HG02642 (cell line): ENCODE measurements at regions not wholly inside any gene's neighbourhood (a gene's known extent, or its start where the extent isn't known, plus 50 kb on each side); places are given as distances from the start of the nearest gene placed in this dataset.
"Not testable (repeated sequence)": the region's sequence is repeated elsewhere in the genome, so short reads cannot be mapped to it uniquely, and the experiment has no call there.

Experiments used
- ATAC-seq: cut with Tn5 transposase; IDR thresholded peaks from one replicate; pipeline ENCODE4 v1.9.1; 2021; ENCODE audit warnings: mild to moderate bottlenecking; ENCODE audit not compliant: unreplicated experiment, poor library complexity

DNA sequence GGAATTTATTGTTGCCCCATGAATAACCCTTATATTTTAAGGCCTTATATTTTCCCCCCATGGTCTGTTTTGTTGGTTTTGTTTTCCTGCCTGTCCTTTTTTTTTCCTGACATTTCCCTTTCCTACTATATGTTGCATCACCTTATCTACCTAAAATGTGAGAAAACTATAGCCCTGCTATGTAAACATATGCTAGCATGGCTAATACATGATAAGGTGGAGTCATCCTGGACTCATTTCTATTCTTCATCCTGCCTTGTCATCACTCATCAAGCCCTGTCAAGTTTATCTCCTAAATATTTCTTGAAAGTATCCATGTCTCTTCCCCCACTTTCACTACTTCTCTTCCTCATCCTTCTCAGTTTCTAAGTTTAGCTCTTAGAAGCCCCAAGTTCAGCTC is 2168.8 kb upstream of the RAG2 start:
- no peak for ATAC-seq

- ATAC-seq = no peak
These were observed 2161.4 kb upstream of the RAG2 start for GRCh38 chr11:38759394-38759793.

- ATAC-seq = no peak
These were observed 2158.5 kb upstream of the RAG2 start for GRCh38 chr11:38756537-38756936.

DNA sequence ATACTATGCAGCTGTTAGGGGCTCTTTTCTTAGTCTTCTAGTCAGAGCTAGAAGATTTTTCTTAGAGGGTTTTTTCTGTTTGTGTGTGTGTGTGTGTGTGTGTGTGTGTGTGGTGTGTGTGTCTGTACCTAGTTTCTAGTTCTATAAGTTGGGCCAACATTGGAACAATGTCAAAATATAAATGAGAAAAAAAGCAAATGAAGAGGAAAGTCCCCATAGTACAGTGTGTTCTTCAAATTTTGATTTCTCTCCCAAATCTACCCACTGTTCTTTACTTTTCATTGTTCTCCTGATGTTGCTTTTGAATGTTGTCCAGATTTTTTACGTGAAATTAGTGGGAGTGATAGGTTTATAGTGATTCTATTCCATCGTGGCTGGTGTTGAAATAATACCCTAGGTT is 2153.4 kb upstream of the RAG2 start:
- ATAC-seq = no peak

DNA sequence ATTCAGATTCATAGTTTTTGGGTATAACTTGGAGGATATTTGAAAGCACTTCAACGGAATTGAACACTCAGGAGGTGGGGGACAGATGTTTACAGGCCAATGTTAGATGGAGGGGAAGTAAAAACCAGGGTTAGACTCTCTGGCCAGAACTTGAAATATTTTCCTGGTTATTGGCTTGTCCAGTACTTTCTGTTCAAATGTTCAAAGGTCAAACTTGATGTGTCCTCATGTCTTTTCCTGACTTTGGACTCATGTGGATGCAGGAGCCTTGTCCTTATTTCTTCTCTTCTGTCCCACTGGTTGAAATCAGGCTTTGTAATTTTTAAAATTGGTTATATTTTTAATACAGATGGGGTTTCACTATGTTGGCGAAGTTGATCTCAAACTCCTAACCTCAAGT is 2148.5 kb upstream of the RAG2 start:
- ATAC-seq = not testable (repeated sequence)

DNA sequence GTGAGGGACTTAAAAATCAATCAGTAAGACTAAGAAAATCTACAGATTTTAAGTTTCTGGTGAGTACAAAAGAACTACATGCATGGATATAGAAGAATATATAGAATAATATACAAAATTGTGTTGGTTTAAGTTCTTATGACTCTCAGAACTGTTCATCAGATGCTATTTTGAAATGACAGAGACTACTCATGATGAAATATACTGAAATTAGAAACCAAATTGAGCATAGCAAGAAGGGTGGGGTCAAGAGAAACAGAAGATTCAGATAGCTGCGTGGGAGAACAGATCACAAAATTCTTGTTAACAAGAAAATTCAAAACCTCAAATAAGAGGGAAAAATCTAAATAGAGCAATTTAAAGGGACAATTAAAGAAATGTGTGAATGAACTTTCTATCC is 2125.3 kb upstream of the RAG2 start:
- ATAC-seq = no peak

DNA sequence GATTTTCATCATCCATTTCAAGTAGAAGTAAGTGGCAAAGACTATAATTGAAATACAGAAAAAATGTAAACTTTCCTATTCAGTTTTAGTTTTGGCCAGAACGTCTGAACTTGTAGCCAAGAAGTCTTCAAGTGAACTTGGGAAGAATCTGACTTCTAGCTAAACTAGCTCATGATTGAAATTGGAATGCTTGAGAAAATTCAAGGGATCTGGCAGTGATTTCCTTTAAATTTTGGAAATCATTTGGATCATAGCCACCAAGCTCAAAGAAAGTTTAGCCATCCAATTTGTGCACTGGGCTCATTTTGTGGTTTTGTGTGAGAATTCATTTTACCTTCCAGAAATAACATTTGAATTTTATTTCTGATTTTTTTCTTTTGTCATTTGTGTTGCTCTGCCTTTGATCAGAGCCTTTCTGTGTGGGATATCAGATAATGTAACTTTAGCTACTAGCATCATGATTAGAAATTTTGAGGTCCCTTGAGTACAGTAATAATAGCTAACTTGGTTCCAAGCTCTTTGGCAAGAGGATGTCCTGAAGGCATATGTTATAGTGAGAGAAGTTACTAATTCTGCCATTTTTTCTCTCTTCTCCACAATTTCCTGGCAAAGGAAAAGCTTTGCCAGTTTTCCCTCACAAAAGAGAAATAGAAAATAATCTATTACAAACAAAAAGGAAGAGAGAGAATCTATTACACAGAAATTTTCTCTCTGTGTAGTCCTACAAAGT is 2123.7 kb upstream of the RAG2 start:
- ATAC-seq = no peak

DNA sequence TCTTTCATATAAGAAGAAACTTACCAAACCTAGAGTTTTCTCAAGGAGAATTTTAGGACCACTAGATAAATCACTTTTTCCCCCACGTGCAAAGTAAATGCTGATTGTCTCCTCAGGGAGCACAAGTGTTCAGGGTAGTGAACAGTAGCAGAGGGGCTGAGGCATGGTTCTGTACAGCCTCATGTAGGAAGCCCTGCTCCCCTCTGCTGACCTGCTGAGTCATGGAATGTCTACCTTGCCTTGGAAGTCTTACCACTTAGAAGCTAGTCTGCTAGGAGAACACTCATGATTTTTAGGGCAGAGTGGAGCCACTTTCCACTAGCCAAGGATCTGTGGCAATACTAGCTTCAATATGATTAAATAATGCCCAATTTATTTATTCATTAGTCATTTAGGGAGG is 2120.6 kb upstream of the RAG2 start:
- no peak for ATAC-seq

GRCh38 chr11:38718049-38718448 is 2120.0 kb upstream of the RAG2 start:
- no peak for ATAC-seq

DNA sequence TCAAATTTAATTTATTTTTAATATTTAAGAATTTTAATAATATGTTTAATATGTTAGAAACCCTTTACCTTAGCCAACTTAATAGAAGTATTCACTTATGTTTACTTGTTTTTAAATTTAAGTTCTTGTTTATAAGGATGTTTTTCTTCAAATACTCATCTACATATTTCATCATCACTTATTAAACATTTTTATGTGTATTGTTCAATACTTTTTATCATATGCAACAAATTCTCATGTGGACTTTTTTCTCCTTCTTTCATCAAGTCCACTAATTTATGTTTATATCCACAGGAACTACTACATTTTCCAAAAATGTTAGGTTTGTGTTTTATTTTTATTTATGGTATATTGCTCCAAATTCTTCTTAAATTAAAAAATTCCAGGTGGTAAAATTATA is 2113.1 kb upstream of the RAG2 start:
- no peak for ATAC-seq

DNA sequence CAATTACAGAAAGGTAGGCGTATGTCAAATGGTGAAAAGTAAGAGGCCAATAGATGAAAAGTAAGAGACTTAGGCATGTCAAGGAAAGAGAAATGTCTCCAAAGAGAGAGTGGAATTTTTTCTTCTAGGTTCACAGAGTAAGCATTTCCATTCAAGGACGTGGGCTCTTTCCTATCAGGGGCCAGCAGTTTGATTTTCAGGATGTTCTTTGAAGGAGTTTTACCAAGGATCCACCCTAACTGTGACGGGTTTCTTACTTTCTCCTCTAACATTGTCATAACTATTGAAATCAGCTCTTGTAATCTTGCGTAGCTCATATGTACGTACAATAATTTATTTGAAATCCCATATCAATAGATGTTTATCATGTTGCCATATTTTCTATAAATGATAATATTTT is 2112.2 kb upstream of the RAG2 start:
- ATAC-seq = no peak

DNA sequence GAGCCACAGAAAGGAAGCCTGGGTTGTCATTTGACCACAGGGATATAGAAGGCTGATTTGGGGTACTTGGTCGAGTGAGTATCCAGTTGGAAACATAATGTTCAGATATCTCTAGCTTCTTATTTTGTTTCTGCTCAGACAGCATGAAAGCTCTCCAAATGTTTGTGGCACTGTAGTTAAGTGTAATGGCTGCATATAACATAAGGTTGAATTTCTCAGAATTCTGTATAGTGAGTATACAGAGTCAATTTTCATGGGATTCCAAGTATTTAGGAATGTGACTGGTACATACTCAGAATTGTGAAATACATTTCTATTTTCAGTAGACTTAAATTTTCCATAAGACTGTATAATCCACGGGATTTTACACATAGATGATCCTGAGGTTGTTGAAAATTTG is 2102.1 kb upstream of the RAG2 start:
- ATAC-seq = no peak

DNA sequence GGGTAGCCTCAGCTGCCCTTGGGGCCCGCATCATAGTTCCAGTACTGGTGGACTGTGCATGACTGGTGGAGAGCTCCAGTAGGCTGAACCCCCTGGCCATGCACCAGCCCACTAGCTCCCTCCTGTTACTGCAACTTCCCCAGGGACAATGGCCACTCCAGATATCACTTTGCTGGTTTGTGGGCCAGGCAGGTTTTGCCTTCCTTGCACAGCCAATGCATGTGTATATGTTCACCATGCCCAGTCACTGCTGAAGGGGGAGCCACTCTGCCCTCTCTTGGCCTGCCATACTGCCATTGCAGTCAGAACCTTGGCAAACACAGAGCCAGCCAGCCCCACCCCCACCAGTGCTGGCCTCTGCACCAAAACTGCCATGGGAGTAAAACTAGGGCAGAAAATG is 2095.3 kb upstream of the RAG2 start:
- ATAC-seq = no peak

GRCh38 chr11:38690211-38690610 is 2092.2 kb upstream of the RAG2 start:
- not testable (repeated sequence) for ATAC-seq

DNA sequence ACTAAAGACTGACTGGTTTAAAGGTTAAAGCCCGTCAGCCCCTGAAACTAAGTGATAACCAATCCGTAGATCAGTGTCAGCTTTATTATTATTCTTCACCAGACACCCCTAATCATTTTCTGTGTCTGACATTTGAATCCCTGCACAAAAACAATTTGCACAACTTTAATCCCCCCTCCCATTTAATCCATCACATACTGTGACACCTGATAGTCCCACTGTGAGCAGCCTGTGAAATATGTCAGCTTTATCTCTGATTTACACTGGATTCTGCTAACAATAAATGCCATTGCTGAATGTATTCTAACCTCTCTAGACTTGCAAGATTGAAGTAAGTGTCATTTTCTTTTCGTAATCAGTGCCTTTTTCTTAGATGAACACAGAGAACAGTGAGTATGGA is 2089.0 kb upstream of the RAG2 start:
- no peak for ATAC-seq

- ATAC-seq = no peak
These were observed 2085.4 kb upstream of the RAG2 start for GRCh38 chr11:38683484-38683883.

- ATAC-seq = no peak
These were observed 2082.7 kb upstream of the RAG2 start for GRCh38 chr11:38680746-38681145.

- no peak for ATAC-seq
These were observed 2082.1 kb upstream of the RAG2 start for GRCh38 chr11:38680166-38680565.

GRCh38 chr11:38672445-38672844 is 2074.4 kb upstream of the RAG2 start:
- ATAC-seq = no peak

DNA sequence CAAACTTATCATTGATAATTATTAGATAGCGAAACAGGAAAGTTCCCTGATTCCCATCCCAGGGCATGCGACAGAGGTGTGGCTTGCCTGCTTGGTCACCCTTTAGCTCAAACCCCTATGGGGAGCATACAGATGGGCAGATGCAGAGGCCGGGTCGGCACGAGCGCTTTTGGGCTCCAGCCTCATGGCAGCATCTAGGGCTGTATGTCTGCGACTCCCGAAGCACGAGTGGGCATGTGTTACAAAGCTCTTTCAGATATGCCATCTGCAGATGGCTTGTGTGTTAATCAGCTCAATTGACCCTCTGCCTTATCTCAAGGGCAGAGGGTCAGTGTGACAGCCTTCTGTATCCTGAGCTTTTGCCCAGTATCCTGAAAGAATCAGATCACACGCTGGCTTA is 2069.3 kb upstream of the RAG2 start:
- ATAC-seq = no peak

- ATAC-seq = no peak
These were observed 2050.6 kb upstream of the RAG2 start for GRCh38 chr11:38648604-38649003.

DNA sequence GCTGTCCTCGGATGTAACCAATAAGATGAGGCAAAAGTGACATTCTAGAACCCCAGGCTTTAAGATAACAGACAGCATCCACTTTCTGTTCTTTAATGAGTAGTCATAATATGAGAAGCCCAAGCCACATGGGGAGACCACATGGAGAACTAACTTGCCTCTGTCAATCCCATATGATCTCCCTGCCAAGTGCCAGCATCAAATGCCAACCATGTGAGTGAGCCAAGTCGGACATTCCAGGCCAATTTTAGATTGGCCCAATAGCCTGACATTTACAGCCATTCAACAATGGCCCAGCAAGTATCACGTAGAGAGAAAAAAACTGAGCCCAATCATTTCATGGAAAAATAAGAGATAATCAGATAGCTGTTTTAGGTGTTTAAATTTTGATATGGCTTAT is 2048.3 kb upstream of the RAG2 start:
- no peak for ATAC-seq

GRCh38 chr11:38640854-38641253 is 2042.8 kb upstream of the RAG2 start:
- ATAC-seq = no peak
